IMR-90 (cell line): ENCODE measurements at regions not wholly inside any gene's neighbourhood (a gene's known extent, or its start where the extent isn't known, plus 50 kb on each side); places are given as distances from the start of the nearest gene placed in this dataset.
"Not testable (repeated sequence)": the region's sequence is repeated elsewhere in the genome, so short reads cannot be mapped to it uniquely, and the experiment has no call there.

Source experiments
- CEBPB ChIP-seq: IDR thresholded peaks from 2 replicates; pipeline ENCODE4 v1.6.1; 2012; ENCODE audit warnings: low read depth, low read length, improper control_type of control experiment
- ELK1 ChIP-seq: fragments of 150-350 bp; IDR thresholded peaks from 2 replicates; pipeline ENCODE4 v1.6.1; 2016; ENCODE audit warnings: low read depth, mild to moderate bottlenecking, low read length, moderate library complexity, borderline replicate concordance
- MAFK ChIP-seq: IDR thresholded peaks from 2 replicates; pipeline ENCODE4 v1.6.1; 2012; ENCODE audit warnings: low read depth, low read length, improper control_type of control experiment
- MAZ ChIP-seq: IDR thresholded peaks from 2 replicates; pipeline ENCODE4 v1.6.1; 2012; ENCODE audit warnings: low read depth, mild to moderate bottlenecking, low read length, improper control_type of control experiment, moderate library complexity, borderline replicate concordance
- MXI1 ChIP-seq: IDR thresholded peaks from 2 replicates; pipeline ENCODE4 v1.6.1; 2012; ENCODE audit warnings: low read depth, mild to moderate bottlenecking, low read length, moderate library complexity, borderline replicate concordance
- NFE2L2 ChIP-seq: fragments of 150-350 bp; IDR thresholded peaks from 2 replicates; pipeline ENCODE4 v1.6.1; 2016; ENCODE audit warnings: low read depth, mild to moderate bottlenecking, low read length
- POLR2A ChIP-seq: IDR thresholded peaks from 2 replicates; pipeline ENCODE4 v1.6.1; 2012; ENCODE audit warnings: mild to moderate bottlenecking, low read depth, low read length
- RAD21 ChIP-seq: IDR thresholded peaks from 2 replicates; pipeline ENCODE4 v1.6.1; 2012; ENCODE audit warnings: low read length, improper control_type of control experiment
- RFX5 ChIP-seq: IDR thresholded peaks from 2 replicates; pipeline ENCODE4 v1.8.0; 2012; ENCODE audit warnings: low read depth, mild to moderate bottlenecking, low read length, moderate library complexity
- SMC3 ChIP-seq: fragments of 150-350 bp; IDR thresholded peaks from 2 replicates; pipeline ENCODE4 v1.6.1; 2016; ENCODE audit warnings: low read depth, mild to moderate bottlenecking, antibody characterized with exemption, low read length, moderate library complexity
- USF2 ChIP-seq: fragments of 150-350 bp; IDR thresholded peaks from 2 replicates; pipeline ENCODE4 v1.6.1; 2017; ENCODE audit warnings: mild to moderate bottlenecking, antibody characterized with exemption, low read length, low read depth
- TF ChIP-seq, protein P1 (sequence below): conservative IDR thresholded peaks from 2 replicates; pipeline ENCODE4 v1.5.1; 2012; ENCODE audit warnings: mild to moderate bottlenecking, low read depth, low read length, improper control_type of control experiment

- TF ChIP-seq POLR2A, MAZ, MAFK, ELK1, MXI1, SMC3, RAD21, RFX5, NFE2L2, CEBPB, USF2: not testable (repeated sequence)
- TF ChIP-seq, protein P1, sequence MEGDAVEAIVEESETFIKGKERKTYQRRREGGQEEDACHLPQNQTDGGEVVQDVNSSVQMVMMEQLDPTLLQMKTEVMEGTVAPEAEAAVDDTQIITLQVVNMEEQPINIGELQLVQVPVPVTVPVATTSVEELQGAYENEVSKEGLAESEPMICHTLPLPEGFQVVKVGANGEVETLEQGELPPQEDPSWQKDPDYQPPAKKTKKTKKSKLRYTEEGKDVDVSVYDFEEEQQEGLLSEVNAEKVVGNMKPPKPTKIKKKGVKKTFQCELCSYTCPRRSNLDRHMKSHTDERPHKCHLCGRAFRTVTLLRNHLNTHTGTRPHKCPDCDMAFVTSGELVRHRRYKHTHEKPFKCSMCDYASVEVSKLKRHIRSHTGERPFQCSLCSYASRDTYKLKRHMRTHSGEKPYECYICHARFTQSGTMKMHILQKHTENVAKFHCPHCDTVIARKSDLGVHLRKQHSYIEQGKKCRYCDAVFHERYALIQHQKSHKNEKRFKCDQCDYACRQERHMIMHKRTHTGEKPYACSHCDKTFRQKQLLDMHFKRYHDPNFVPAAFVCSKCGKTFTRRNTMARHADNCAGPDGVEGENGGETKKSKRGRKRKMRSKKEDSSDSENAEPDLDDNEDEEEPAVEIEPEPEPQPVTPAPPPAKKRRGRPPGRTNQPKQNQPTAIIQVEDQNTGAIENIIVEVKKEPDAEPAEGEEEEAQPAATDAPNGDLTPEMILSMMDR: not testable (repeated sequence)
These were observed 249.1 kb upstream of the NPAP1 start for GRCh38 chr15:24426286-24427054.
